Natural killer cell (primary cell): ENCODE measurements at regions not wholly inside any gene's neighbourhood (a gene's known extent, or its start where the extent isn't known, plus 50 kb on each side); places are given as distances from the start of the nearest gene placed in this dataset.

Experiments
- ATAC-seq, 3 donors: fragments of 150-1000 bp in 2 of 3; fragments of 200-7000 bp in 1 of 3; cut with Tn5 transposase; 1 replicate in 1 of 3; 2 replicates in 2 of 3; pipeline ENCODE4 v1.10.0; 2021; ENCODE audit warnings: mild to moderate bottlenecking in 2 of 3, moderate library complexity in 2 of 3
- DNase-seq, 2 donors: peaks; one replicate each; pipeline versions ENCODE4 v3.0.0 to v3.0.0-alpha.2; 2013 to 2021; ENCODE audit warnings: mixed read lengths in 1 of 2
- H3K27ac ChIP-seq: one replicate; pipeline ENCODE4 v1.5.1; 2013; ENCODE audit warnings: mild to moderate bottlenecking, low read length
- H3K27me3 ChIP-seq: one replicate; pipeline ENCODE4 v1.6.1; 2013; ENCODE audit warnings: low read length; ENCODE audit not compliant: control insufficient read depth, insufficient read depth
- H3K36me3 ChIP-seq: one replicate; pipeline ENCODE4 v1.6.1; 2013; ENCODE audit warnings: low read length; ENCODE audit not compliant: control insufficient read depth, insufficient read depth
- H3K4me1 ChIP-seq: one replicate; pipeline ENCODE4 v1.6.1; 2013; ENCODE audit warnings: low read length; ENCODE audit not compliant: control insufficient read depth, insufficient read depth
- H3K4me3 ChIP-seq: one replicate; pipeline ENCODE4 v1.5.1; 2013; ENCODE audit warnings: low read length
- H3K9me3 ChIP-seq: one replicate; pipeline ENCODE4 v1.6.1; 2013; ENCODE audit warnings: low read length; ENCODE audit not compliant: control insufficient read depth, insufficient read depth
- H3K27ac Mint-ChIP-seq, 2 donors: one replicate each; pipeline ENCODE4 v1.8.0; 2022; ENCODE audit warnings: mild to moderate bottlenecking in 2 of 2, mixed read lengths in 2 of 2, moderate library complexity in 1 of 2
- H3K27me3 Mint-ChIP-seq, 2 donors: one replicate each; pipeline ENCODE4 v1.8.0; 2022; ENCODE audit warnings: low read depth in 2 of 2, mixed read lengths in 2 of 2
- H3K36me3 Mint-ChIP-seq: one replicate; pipeline ENCODE4 v1.8.0; 2022; ENCODE audit warnings: mixed read lengths
- H3K4me1 Mint-ChIP-seq, 2 donors: one replicate each; pipeline ENCODE4 v1.8.0; 2022; ENCODE audit warnings: mixed read lengths in 2 of 2
- H3K4me3 Mint-ChIP-seq: one replicate; pipeline ENCODE4 v1.8.0; 2022; ENCODE audit warnings: mild to moderate bottlenecking, moderate library complexity, mixed read lengths
- H3K9me3 Mint-ChIP-seq, 2 donors: one replicate each; pipeline ENCODE4 v1.8.0; 2022; ENCODE audit warnings: mixed read lengths in 2 of 2
- WGBS: methylation state at CpG from one replicate; pipeline ENCODE4 v1.1.7; 2013; ENCODE audit warnings: missing lambda C conversion rate; ENCODE audit not compliant: insufficient coverage; 5-methylcytosine and 5-hydroxymethylcytosine counted together
- intact Hi-C: fragments of 100-400 bp; cut with micrococcal nuclease; formaldehyde crosslinking; loops from one replicate; pipeline ENCODE4 v1.14.2; 2022
- TF ChIP-seq, protein P1 (sequence below): fragments of 200-600 bp; IDR thresholded peaks from one replicate; pipeline ENCODE4 v1.8.0; 2022; ENCODE audit warnings: antibody characterized with exemption

DNA sequence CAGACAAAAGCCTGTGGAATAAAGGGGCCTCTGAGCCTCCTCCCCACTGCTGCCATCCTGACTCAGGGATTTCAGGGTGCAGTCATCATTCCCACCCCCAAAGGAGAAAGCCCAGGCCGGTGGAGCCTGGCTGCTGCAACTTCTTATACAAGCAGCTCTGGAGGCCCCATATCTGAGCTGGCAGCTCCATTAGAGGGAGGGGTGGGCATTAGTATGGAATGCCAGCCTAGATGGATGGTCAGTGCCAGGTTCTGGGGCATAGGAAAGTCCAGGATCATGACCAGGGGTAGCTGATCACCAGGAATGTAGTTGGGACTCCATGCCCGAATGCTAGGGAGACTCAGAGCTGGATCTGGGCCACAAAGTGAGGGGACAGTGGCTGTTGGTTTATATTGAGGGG, 581.0 kb downstream of the KCNJ18 start:
- WGBS: 70% methylated on average over 2 of the region's 2 CpGs
- Histone ChIP-seq H3K4me1 (no peaks in the 10 kb centered on the region), H3K4me3 (no peak overlapping the region), H3K27ac (no peak overlapping the region), H3K36me3 (no peaks in the 10 kb centered on the region), H3K27me3 (no peaks in the 10 kb centered on the region), H3K9me3 (peaks cover 39% of the 10 kb centered on the region)
- Mint-ChIP-seq H3K27ac (no peak overlapping the region), H3K4me1 (no peaks in the 10 kb centered on the region), H3K36me3 (peaks cover 21% of the 10 kb centered on the region), H3K9me3 (peaks cover 16 to 28% of the 10 kb centered on the region in 2 donors), H3K4me3 (no peak overlapping the region), H3K27me3 (no peaks in the 10 kb centered on the region)
- intact Hi-C loops: no loop called here
- TF ChIP-seq, protein P1, sequence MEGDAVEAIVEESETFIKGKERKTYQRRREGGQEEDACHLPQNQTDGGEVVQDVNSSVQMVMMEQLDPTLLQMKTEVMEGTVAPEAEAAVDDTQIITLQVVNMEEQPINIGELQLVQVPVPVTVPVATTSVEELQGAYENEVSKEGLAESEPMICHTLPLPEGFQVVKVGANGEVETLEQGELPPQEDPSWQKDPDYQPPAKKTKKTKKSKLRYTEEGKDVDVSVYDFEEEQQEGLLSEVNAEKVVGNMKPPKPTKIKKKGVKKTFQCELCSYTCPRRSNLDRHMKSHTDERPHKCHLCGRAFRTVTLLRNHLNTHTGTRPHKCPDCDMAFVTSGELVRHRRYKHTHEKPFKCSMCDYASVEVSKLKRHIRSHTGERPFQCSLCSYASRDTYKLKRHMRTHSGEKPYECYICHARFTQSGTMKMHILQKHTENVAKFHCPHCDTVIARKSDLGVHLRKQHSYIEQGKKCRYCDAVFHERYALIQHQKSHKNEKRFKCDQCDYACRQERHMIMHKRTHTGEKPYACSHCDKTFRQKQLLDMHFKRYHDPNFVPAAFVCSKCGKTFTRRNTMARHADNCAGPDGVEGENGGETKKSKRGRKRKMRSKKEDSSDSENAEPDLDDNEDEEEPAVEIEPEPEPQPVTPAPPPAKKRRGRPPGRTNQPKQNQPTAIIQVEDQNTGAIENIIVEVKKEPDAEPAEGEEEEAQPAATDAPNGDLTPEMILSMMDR: no peak
- no peak for DNase-seq
- ATAC-seq: no peak

DNA sequence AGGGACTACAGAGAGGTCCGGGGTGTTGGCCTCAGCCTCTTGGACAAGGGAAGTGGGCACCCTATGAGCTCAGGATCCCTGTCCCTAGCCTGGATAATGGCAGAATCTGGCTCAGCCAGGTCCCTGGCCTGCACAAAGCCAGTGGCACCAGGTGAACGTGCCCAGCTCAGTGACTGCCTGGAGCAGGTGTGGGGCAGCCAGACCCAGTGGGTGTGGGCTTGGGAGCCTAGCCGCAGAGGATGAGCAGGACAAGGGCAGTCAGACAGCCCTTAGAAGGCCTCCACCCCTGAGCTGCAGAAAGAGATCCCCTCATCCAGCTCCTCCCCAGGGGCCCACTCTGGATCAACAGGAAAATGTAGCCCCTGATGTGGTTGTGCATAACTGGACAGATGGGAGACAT, 585.3 kb downstream of the KCNJ18 start:
- ATAC-seq (no peak), DNase-seq (no peak)
- H3K4me1 ChIP-seq: no peaks in the 10 kb centered on the region
- no peak overlapping the region for H3K4me3 ChIP-seq
- peaks cover 11% of the 10 kb centered on the region for H3K36me3 Mint-ChIP-seq
- no peaks in the 10 kb centered on the region for H3K4me1 Mint-ChIP-seq
- H3K27ac ChIP-seq: no peak overlapping the region
- H3K27me3 ChIP-seq: no peaks in the 10 kb centered on the region
- intact Hi-C loops: no loop called here
- no peaks in the 10 kb centered on the region for H3K36me3 ChIP-seq
- H3K27me3 Mint-ChIP-seq: no peaks in the 10 kb centered on the region
- H3K9me3 ChIP-seq: peaks cover 20% of the 10 kb centered on the region
- H3K4me3 Mint-ChIP-seq: no peak overlapping the region
- TF ChIP-seq, protein P1: no peak
- H3K9me3 Mint-ChIP-seq: peaks cover 8 to 17% of the 10 kb centered on the region in 2 donors
- 60% methylated on average over 3 of the region's 3 CpGs for WGBS
- no peak overlapping the region for H3K27ac Mint-ChIP-seq

DNA sequence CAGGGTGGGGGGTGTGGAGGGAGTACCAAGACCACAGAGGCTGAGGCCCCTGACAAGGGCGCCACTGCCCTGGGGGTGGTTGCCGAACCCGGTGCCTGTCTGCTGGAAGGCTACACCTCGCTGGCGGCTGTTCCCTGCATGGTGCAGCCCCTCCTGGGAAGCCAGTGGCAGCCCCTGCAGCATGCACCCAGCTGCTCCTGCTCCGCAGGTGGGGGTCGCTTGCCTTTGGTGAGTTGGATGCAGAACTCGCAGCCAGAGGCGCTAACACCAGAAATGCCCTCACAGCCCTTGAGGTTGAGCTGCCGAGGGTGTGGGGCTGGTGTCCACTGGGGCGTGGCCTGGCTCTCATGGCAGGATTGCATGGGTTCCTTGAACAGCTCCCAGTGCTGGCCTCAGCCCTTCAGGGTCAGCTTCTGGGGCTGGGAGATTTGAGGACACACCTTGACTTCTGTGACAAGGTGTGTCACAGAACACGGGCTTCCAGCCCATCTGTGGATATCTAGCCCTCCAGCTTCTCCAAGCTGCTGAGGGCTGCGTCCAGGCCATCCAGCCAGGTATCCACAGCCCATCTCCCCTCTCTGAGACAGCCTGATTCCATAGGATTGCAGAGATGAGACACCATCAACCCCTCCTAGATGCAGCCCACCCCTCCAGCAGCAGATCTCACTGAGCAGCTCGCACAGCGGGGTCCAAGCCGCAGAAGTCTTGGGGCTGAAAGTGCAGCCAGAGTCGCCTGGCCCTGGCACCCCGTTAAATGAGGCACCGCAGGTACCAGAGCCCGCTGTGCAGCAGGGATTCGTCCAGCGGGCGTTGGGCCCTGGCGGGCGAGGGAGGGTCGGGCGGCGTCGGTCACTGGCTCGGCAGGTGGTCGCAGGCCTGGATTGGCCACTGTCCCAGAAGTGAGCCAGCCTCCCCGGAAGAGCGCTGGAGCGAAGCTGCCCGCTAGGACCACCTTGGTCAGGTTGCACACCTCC, 586.3 kb downstream of the KCNJ18 start:
- no peak overlapping the region for H3K4me3 ChIP-seq
- H3K4me3 Mint-ChIP-seq: no peak overlapping the region
- H3K36me3 Mint-ChIP-seq: peaks cover 11% of the 10 kb centered on the region
- H3K9me3 ChIP-seq: peaks cover 15% of the 10 kb centered on the region
- H3K4me1 ChIP-seq: no peaks in the 10 kb centered on the region
- 90% methylated on average over 35 of the region's 35 CpGs for WGBS
- no peak overlapping the region for H3K27ac Mint-ChIP-seq
- H3K36me3 ChIP-seq: no peaks in the 10 kb centered on the region
- H3K27me3 ChIP-seq: no peaks in the 10 kb centered on the region
- no peaks in the 10 kb centered on the region for H3K4me1 Mint-ChIP-seq
- DNase-seq (no peak), ATAC-seq (no peak)
- no peaks in the 10 kb centered on the region for H3K27me3 Mint-ChIP-seq
- H3K27ac ChIP-seq: no peak overlapping the region
- TF ChIP-seq, protein P1: no peak
- peaks cover 12 to 23% of the 10 kb centered on the region in 2 donors for H3K9me3 Mint-ChIP-seq
- intact Hi-C loops: no loop called here
